G401 (cell line): ENCODE measurements at regions not wholly inside any gene's neighbourhood (a gene's known extent, or its start where the extent isn't known, plus 50 kb on each side); places are given as distances from the start of the nearest gene placed in this dataset.

Experiments used
- DNase-seq: peaks from one replicate; pipeline ENCODE4 v3.0.0-alpha.2; 2015; ENCODE audit warnings: low spot score
- in situ Hi-C: cut with HindIII; loops from 2 replicates; pipeline ENCODE4 v1.10.0; 2016; ENCODE audit warnings: low sequenced_read_pairs, mixed read lengths

- in situ Hi-C loops = no loop called here
- DNase-seq = peak; percentile 14
These were observed 216.2 kb downstream of the SEC16B start for GRCh38 chr1:177753655-177754054.

- in situ Hi-C loops = no loop called here
- DNase-seq = no peak
These were observed 221.6 kb downstream of the SEC16B start for GRCh38 chr1:177748080-177748801.

- in situ Hi-C loops = no loop called here
- no peak for DNase-seq
These were observed 223.7 kb downstream of the SEC16B start for GRCh38 chr1:177746155-177746554.

GRCh38 chr1:177744906-177745305, 225.0 kb downstream of the SEC16B start:
- in situ Hi-C loops = no loop called here

GRCh38 chr1:177741476-177741875, 228.4 kb downstream of the SEC16B start:
- DNase-seq = no peak
- in situ Hi-C loops = no loop called here

More at GRCh38 chr1:177744906-177745305, 225.0 kb downstream of the SEC16B start:
- DNase-seq = no peak

GRCh38 chr1:177739780-177740179, 230.1 kb downstream of the SEC16B start:
- DNase-seq = no peak
- in situ Hi-C loops = no loop called here

- DNase-seq = no peak
- in situ Hi-C loops = no loop called here
These were observed 232.4 kb downstream of the SEC16B start for GRCh38 chr1:177737456-177737855.

GRCh38 chr1:177732178-177732577, 237.7 kb downstream of the SEC16B start:
- in situ Hi-C loops = no loop called here
- DNase-seq = no peak

- DNase-seq = no peak
- in situ Hi-C loops = no loop called here
These were observed 240.2 kb downstream of the SEC16B start for GRCh38 chr1:177729646-177730045.

- in situ Hi-C loops = no loop called here
- no peak for DNase-seq
These were observed 246.3 kb downstream of the SEC16B start for GRCh38 chr1:177723533-177723932.

GRCh38 chr1:177710696-177711620, 258.9 kb downstream of the SEC16B start:
- DNase-seq = no peak
- in situ Hi-C loops = no loop called here

- in situ Hi-C loops = no loop called here
- no peak for DNase-seq
These were observed 261.5 kb downstream of the SEC16B start for GRCh38 chr1:177708406-177708805.

- in situ Hi-C loops = no loop called here
- no peak for DNase-seq
These were observed 262.9 kb downstream of the SEC16B start for GRCh38 chr1:177706977-177707376.

GRCh38 chr1:177705839-177706238, 264.0 kb downstream of the SEC16B start:
- DNase-seq = no peak
- in situ Hi-C loops = no loop called here

- in situ Hi-C loops = no loop called here
- DNase-seq = no peak
These were observed 265.9 kb downstream of the SEC16B start for GRCh38 chr1:177703888-177704446.

- no peak for DNase-seq
- in situ Hi-C loops = no loop called here
These were observed 268.1 kb downstream of the SEC16B start for GRCh38 chr1:177701654-177702353.

GRCh38 chr1:177700856-177701255, 269.0 kb downstream of the SEC16B start:
- DNase-seq = no peak
- in situ Hi-C loops = no loop called here

- in situ Hi-C loops = no loop called here
These were observed 278.9 kb downstream of the SEC16B start for GRCh38 chr1:177690996-177691395.

GRCh38 chr1:177687544-177687943, 282.3 kb downstream of the SEC16B start:
- DNase-seq = no peak
- in situ Hi-C loops = no loop called here

More at GRCh38 chr1:177690996-177691395, 278.9 kb downstream of the SEC16B start:
- DNase-seq = no peak
